ENCODE measurements at regions not wholly inside any gene's neighbourhood (a gene's known extent, or its start where the extent isn't known, plus 50 kb on each side); places are given as distances from the start of the nearest gene placed in this dataset.

GRCh38 chr17:30584810-30585209 is 107.6 kb downstream of the GOSR1 start:
- Histone ChIP-seq H3K79me2 (ENCODE audit: control insufficient read depth, insufficient read depth, low read length) (peaks cover 8% of the 10 kb centered on the region), H2AFZ (ENCODE audit: control insufficient read depth, low read length) (no peak overlapping the region), H3K9me3 (ENCODE audit: control insufficient read depth, low read depth, low read length) (no peaks in the 10 kb centered on the region), H3K9me1 (ENCODE audit: control insufficient read depth, extremely low read depth, insufficient read depth, low read length) (no peaks in the 10 kb centered on the region), H3K27ac (ENCODE audit: control insufficient read depth, insufficient read depth, low read length) (no peak overlapping the region), H3K4me1 (ENCODE audit: control insufficient read depth, extremely low read depth, insufficient read depth, low read length) (peaks cover 5% of the 10 kb centered on the region), H4K20me1 (ENCODE audit: control insufficient read depth, extremely low read depth, insufficient read depth, low read length) (no peaks in the 10 kb centered on the region), H3K9ac (ENCODE audit: control insufficient read depth, extremely low read depth, insufficient read depth, low read length) (no peak overlapping the region), H3K4me3 (ENCODE audit: control insufficient read depth in 2 of 3, extremely low read depth in 1 of 3, insufficient read depth in 2 of 3, low read depth in 1 of 3, low read length in 3 of 3) (no peak overlapping the region), H3K27me3 (ENCODE audit: control insufficient read depth, extremely low read depth, insufficient read depth, low read length) (no peaks in the 10 kb centered on the region), H3K36me3 (ENCODE audit: control insufficient read depth in 2 of 2, extremely low read depth in 1 of 2, insufficient read depth in 2 of 2, low read length in 2 of 2) (no peaks in the 10 kb centered on the region), H3K4me2 (ENCODE audit: control insufficient read depth, extremely low read depth, insufficient read depth, low read depth, low read length) (no peak overlapping the region)
- no peak for DNase-seq (ENCODE audit: low read depth, low spot score)
- dilution Hi-C loops (cut with MboI; ENCODE audit: extremely low pct_ligation_motif_present, low sequenced_read_pairs): no loop called here
- TF ChIP-seq CTCF (optimal IDR thresholded peaks at IDR 0.05 in 1 of 3, IDR thresholded peaks at IDR 0.05 in 1 of 3, conservative IDR thresholded peaks at IDR 0.05 in 1 of 3; ENCODE audit: extremely low read depth in 1 of 3, insufficient read depth in 2 of 3, low read length in 3 of 3): no peak
- no peak for TF ChIP-seq EZH2 (IDR thresholded peaks at IDR 0.05; ENCODE audit: low read length)
- FAIRE-seq: no peak

DNA sequence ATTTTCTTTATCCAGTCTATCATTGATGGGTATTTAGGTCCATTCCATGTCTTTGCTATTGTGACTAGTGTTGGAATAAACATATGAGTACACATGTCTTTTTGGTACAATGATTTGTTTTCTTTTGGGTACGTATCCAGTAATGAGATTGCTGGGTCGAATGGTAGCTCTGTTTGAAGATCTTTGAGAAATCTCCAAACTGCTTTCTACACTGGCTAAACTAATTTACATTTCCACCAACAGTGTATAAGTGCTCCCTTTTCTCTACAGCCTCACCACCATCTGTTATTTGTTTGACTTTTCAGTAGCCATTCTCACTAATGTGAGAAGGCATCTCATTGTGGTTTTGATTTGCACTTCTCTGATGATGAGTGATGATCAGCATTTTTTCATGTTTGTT is 103.7 kb downstream of the GOSR1 start:
- no peak overlapping the region for H3K9ac ChIP-seq (ENCODE audit: control insufficient read depth, extremely low read depth, insufficient read depth, low read length)
- H3K4me2 ChIP-seq (ENCODE audit: control insufficient read depth, extremely low read depth, insufficient read depth, low read depth, low read length): no peak overlapping the region
- H3K36me3 ChIP-seq (ENCODE audit: control insufficient read depth in 2 of 2, extremely low read depth in 1 of 2, insufficient read depth in 2 of 2, low read length in 2 of 2): no peaks in the 10 kb centered on the region
- dilution Hi-C loops (cut with MboI; ENCODE audit: extremely low pct_ligation_motif_present, low sequenced_read_pairs): no loop called here
- H3K9me1 ChIP-seq (ENCODE audit: control insufficient read depth, extremely low read depth, insufficient read depth, low read length): no peaks in the 10 kb centered on the region
- DNase-seq (ENCODE audit: low read depth, low spot score): no peak
- H3K4me1 ChIP-seq (ENCODE audit: control insufficient read depth, extremely low read depth, insufficient read depth, low read length): no peaks in the 10 kb centered on the region
- peaks cover 10% of the 10 kb centered on the region for H3K79me2 ChIP-seq (ENCODE audit: control insufficient read depth, insufficient read depth, low read length)
- H3K4me3 ChIP-seq (ENCODE audit: control insufficient read depth in 2 of 3, extremely low read depth in 1 of 3, insufficient read depth in 2 of 3, low read depth in 1 of 3, low read length in 3 of 3): no peak overlapping the region
- no peak overlapping the region for H3K27ac ChIP-seq (ENCODE audit: control insufficient read depth, insufficient read depth, low read length)
- no peaks in the 10 kb centered on the region for H3K27me3 ChIP-seq (ENCODE audit: control insufficient read depth, extremely low read depth, insufficient read depth, low read length)
- no peak for TF ChIP-seq EZH2 (IDR thresholded peaks at IDR 0.05; ENCODE audit: low read length)
- TF ChIP-seq CTCF (optimal IDR thresholded peaks at IDR 0.05 in 1 of 3, IDR thresholded peaks at IDR 0.05 in 1 of 3, conservative IDR thresholded peaks at IDR 0.05 in 1 of 3; ENCODE audit: extremely low read depth in 1 of 3, insufficient read depth in 2 of 3, low read length in 3 of 3): no peak
- H3K9me3 ChIP-seq (ENCODE audit: control insufficient read depth, low read depth, low read length): no peaks in the 10 kb centered on the region
- H2AFZ ChIP-seq (ENCODE audit: control insufficient read depth, low read length): no peak overlapping the region
- no peak for FAIRE-seq
- H4K20me1 ChIP-seq (ENCODE audit: control insufficient read depth, extremely low read depth, insufficient read depth, low read length): no peaks in the 10 kb centered on the region

All from keratinocyte (primary cell).